ENCODE measurements at regions not wholly inside any gene's neighbourhood (a gene's known extent, or its start where the extent isn't known, plus 50 kb on each side); places are given as distances from the start of the nearest gene placed in this dataset.
A peak's percentile ranks its signal among the peaks of the same experiment; 100 is the strongest.

DNA sequence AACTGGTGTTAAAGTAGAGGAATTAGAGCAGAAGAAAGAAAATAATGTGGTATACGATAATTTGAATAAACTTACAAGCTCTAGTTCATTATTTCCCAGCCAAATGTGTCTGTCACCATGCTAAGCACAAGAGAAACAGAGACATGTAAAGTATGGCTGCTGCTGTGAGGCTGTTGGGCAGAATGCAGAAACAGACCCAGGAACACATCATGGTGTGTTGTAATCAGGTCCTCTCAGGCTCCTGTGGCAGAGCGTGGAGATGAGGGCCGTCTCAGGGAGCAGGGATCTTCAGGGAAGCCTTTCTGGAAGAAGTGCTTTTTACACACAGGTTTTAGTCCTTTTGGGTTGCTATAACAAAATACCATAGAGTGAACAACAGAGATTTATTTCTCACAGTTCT lies 710.7 kb upstream of the SGCG start:
- no peaks in the 10 kb centered on the region for H3K4me1 ChIP-seq (ENCODE audit: insufficient read depth, low read length)
- no peaks in the 10 kb centered on the region for H3K9me3 ChIP-seq (ENCODE audit: low read length)
- H3K27me3 ChIP-seq (ENCODE audit: insufficient read depth, low read length), result no peaks in the 10 kb centered on the region
- no peak overlapping the region for H2AFZ ChIP-seq (ENCODE audit: low read depth, low read length)
- no peaks in the 10 kb centered on the region for H3K36me3 ChIP-seq (ENCODE audit: insufficient read depth, low read length)
- no peak overlapping the region for H3K4me3 ChIP-seq (ENCODE audit: low read length)

DNA sequence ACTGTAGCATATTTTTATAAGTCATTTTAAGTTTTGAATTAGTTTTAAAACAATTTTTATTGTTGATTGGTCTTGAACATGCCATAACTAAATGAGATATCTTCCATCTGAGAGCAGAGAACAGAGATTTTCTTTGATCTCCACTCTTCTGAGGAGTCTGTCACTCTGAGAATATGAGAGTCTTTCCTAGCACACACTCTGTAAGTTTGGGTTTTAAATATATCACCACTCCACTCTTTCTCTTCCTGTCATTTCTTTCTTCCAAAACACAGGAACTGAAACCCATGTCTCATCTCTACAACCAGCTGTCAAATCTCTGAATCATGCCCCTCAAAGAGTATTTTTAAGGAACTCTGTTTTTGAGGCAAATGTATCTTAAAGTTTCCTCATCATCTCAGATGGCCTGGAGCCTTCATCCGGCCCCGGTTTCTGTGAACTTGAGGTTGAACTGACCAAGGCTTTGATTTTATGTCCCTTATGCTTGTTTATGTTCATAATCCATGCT lies 698.2 kb upstream of the SGCG start:
- Histone ChIP-seq H3K9me3 (ENCODE audit: low read length) (no peaks in the 10 kb centered on the region), H3K4me3 (ENCODE audit: low read length) (no peak overlapping the region), H2AFZ (ENCODE audit: low read depth, low read length) (no peak overlapping the region), H3K27me3 (ENCODE audit: insufficient read depth, low read length) (no peaks in the 10 kb centered on the region), H3K4me1 (ENCODE audit: insufficient read depth, low read length) (peaks cover 9% of the 10 kb centered on the region), H3K36me3 (ENCODE audit: insufficient read depth, low read length) (no peaks in the 10 kb centered on the region)

GRCh38 chr13:22483276-22483675 lies 697.5 kb upstream of the SGCG start:
- no peaks in the 10 kb centered on the region for H3K9me3 ChIP-seq (ENCODE audit: low read length)
- H3K4me1 ChIP-seq (ENCODE audit: insufficient read depth, low read length), result peaks cover 9% of the 10 kb centered on the region
- H3K27me3 ChIP-seq (ENCODE audit: insufficient read depth, low read length), result no peaks in the 10 kb centered on the region
- H2AFZ ChIP-seq (ENCODE audit: low read depth, low read length), result no peak overlapping the region
- no peak overlapping the region for H3K4me3 ChIP-seq (ENCODE audit: low read length)
- no peaks in the 10 kb centered on the region for H3K36me3 ChIP-seq (ENCODE audit: insufficient read depth, low read length)

GRCh38 chr13:22486490-22486889 lies 694.3 kb upstream of the SGCG start:
- H3K4me1 ChIP-seq (ENCODE audit: insufficient read depth, low read length), result peaks cover 9% of the 10 kb centered on the region
- H3K4me3 ChIP-seq (ENCODE audit: low read length), result no peak overlapping the region
- no peak overlapping the region for H2AFZ ChIP-seq (ENCODE audit: low read depth, low read length)
- H3K36me3 ChIP-seq (ENCODE audit: insufficient read depth, low read length), result no peaks in the 10 kb centered on the region
- no peaks in the 10 kb centered on the region for H3K9me3 ChIP-seq (ENCODE audit: low read length)
- no peaks in the 10 kb centered on the region for H3K27me3 ChIP-seq (ENCODE audit: insufficient read depth, low read length)

DNA sequence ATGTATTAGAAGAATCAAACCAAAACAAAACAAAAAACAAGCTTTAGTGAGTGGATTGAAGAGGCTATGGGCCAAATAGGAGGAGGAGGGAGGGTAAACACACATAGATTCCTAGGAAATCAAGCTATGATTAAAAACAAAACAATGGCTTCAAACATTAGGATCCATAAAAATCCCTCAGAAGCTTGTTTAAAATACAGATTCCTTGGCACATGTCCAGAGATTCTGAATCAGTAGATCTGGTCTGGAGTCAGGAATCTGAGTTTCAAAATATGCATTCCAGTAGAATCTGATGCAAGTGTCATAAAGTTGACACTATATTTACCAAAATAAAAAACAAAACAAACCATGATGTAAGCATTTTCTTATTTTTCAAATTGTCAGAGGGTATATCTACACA lies 692.8 kb upstream of the SGCG start:
- Histone ChIP-seq H3K9me3 (ENCODE audit: low read length) (no peaks in the 10 kb centered on the region), H3K36me3 (ENCODE audit: insufficient read depth, low read length) (no peaks in the 10 kb centered on the region)

DNA sequence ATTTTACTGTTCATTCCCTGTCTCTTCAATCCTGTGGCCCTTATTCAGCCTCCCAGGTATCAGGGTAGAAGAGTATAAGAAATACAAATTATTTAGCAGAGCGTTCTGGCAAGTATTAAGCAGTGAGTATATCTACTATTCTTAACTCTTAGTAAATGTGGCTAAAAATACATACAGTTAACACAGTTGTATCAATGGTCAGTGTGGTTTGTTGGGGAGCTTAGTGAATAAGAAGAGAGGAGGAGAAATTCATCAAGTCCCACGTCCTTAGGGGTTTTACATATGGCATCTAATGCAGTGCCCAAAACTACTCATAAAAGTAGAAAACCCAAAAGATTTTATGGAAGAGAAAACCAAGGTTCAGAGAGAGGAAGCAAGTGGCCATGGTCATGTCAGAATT lies 691.0 kb upstream of the SGCG start:
- Histone ChIP-seq H3K4me1 (ENCODE audit: insufficient read depth, low read length) (peaks cover 11% of the 10 kb centered on the region), H3K36me3 (ENCODE audit: insufficient read depth, low read length) (no peaks in the 10 kb centered on the region), H3K4me3 (ENCODE audit: low read length) (no peak overlapping the region), H3K27me3 (ENCODE audit: insufficient read depth, low read length) (no peaks in the 10 kb centered on the region), H3K9me3 (ENCODE audit: low read length) (no peaks in the 10 kb centered on the region), H2AFZ (ENCODE audit: low read depth, low read length) (no peak overlapping the region)

More for the DNA sequence above, 692.8 kb upstream of the SGCG start:
- Histone ChIP-seq H3K27me3 (ENCODE audit: insufficient read depth, low read length) (no peaks in the 10 kb centered on the region), H3K4me3 (ENCODE audit: low read length) (no peak overlapping the region), H3K4me1 (ENCODE audit: insufficient read depth, low read length) (peaks cover 9% of the 10 kb centered on the region), H2AFZ (ENCODE audit: low read depth, low read length) (no peak overlapping the region)

GRCh38 chr13:22495819-22496218 lies 685.0 kb upstream of the SGCG start:
- no peaks in the 10 kb centered on the region for H3K36me3 ChIP-seq (ENCODE audit: insufficient read depth, low read length)
- H3K4me1 ChIP-seq (ENCODE audit: insufficient read depth, low read length), result peaks cover 27% of the 10 kb centered on the region
- H3K9me3 ChIP-seq (ENCODE audit: low read length), result no peaks in the 10 kb centered on the region
- H2AFZ ChIP-seq (ENCODE audit: low read depth, low read length), result no peak overlapping the region
- H3K4me3 ChIP-seq (ENCODE audit: low read length), result no peak overlapping the region
- no peaks in the 10 kb centered on the region for H3K27me3 ChIP-seq (ENCODE audit: insufficient read depth, low read length)

- Histone ChIP-seq H2AFZ (ENCODE audit: low read depth, low read length) (no peak overlapping the region), H3K36me3 (ENCODE audit: insufficient read depth, low read length) (no peaks in the 10 kb centered on the region), H3K4me3 (ENCODE audit: low read length) (no peak overlapping the region), H3K9me3 (ENCODE audit: low read length) (no peaks in the 10 kb centered on the region), H3K4me1 (ENCODE audit: insufficient read depth, low read length) (peaks cover 27% of the 10 kb centered on the region), H3K27me3 (ENCODE audit: insufficient read depth, low read length) (no peaks in the 10 kb centered on the region)
Observed at GRCh38 chr13:22496803-22497508, 683.8 kb upstream of the SGCG start.

DNA sequence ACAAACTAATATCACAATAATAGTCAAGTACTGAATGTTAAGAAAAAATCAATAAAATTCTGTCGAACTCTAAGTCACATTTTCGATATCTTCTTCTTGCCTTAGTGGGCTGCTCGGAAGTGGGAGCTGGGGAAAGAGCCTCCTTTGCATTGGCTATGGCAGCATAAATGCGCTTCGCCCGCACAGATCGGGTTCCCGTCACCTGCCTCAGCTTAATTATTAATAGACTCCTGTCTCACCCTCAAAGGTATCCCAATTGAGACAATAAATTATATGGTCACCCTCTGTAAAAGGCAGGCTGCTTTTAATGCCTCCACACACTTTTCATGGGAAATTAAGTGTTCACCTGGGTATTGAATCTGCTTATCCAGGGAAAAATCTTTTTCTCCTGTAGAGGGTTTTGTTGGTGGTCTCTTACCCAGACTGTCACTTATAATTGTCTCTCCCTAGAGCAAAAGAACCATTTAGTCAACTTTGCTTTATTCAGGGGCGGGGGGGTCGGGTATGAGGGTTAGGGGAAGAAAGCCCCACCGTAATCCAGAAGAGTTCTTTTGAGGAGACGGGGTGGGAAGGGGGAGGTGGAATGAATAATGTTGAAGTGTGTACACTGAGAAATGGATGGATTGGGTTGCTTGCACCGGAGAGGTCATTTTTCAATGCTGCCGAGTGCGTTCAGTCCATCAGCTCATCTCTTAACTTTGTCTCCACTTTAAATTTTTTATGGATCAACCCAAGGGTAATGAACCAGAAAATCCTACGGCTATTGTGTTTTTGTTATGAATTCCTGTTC lies 682.6 kb upstream of the SGCG start:
- H3K27me3 ChIP-seq (ENCODE audit: insufficient read depth, low read length), result no peaks in the 10 kb centered on the region
- no peak overlapping the region for H3K4me3 ChIP-seq (ENCODE audit: low read length)
- peaks cover 27% of the 10 kb centered on the region for H3K4me1 ChIP-seq (ENCODE audit: insufficient read depth, low read length)
- no peak overlapping the region for H2AFZ ChIP-seq (ENCODE audit: low read depth, low read length)
- no peaks in the 10 kb centered on the region for H3K36me3 ChIP-seq (ENCODE audit: insufficient read depth, low read length)
- H3K9me3 ChIP-seq (ENCODE audit: low read length), result no peaks in the 10 kb centered on the region

GRCh38 chr13:22499919-22500318 lies 680.9 kb upstream of the SGCG start:
- Histone ChIP-seq H3K9me3 (ENCODE audit: low read length) (no peaks in the 10 kb centered on the region), H3K4me1 (ENCODE audit: insufficient read depth, low read length) (peaks cover 24% of the 10 kb centered on the region), H3K27me3 (ENCODE audit: insufficient read depth, low read length) (no peaks in the 10 kb centered on the region), H3K4me3 (ENCODE audit: low read length) (no peak overlapping the region), H3K36me3 (ENCODE audit: insufficient read depth, low read length) (no peaks in the 10 kb centered on the region), H2AFZ (ENCODE audit: low read depth, low read length) (no peak overlapping the region)

DNA sequence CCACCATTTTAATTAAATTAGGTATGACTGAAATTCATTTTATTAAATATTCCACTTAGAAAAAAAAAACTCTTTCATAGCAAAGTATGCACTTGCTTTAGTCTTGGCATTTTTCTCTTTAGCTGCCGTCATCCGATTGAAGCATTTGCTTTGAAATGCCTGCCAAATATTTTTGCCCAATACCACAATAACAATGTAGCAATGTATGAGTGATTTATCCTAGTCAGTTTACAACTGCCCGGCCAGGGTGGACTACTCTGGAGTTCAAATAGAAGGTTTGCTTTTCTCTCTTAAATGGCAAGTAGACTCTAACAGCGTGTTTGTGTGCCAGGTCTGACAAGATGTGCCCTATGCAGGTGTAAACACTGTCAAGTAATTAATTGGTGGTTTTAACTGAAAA lies 675.3 kb upstream of the SGCG start:
- Histone ChIP-seq H3K4me3 (ENCODE audit: low read length) (no peak overlapping the region), H3K27me3 (ENCODE audit: insufficient read depth, low read length) (no peaks in the 10 kb centered on the region), H3K9me3 (ENCODE audit: low read length) (no peaks in the 10 kb centered on the region), H3K4me1 (ENCODE audit: insufficient read depth, low read length) (peaks cover 12% of the 10 kb centered on the region), H3K36me3 (ENCODE audit: insufficient read depth, low read length) (no peaks in the 10 kb centered on the region), H2AFZ (ENCODE audit: low read depth, low read length) (no peak overlapping the region)

- H3K4me1 ChIP-seq (ENCODE audit: insufficient read depth, low read length), result peaks cover 12% of the 10 kb centered on the region
- H3K9me3 ChIP-seq (ENCODE audit: low read length), result no peaks in the 10 kb centered on the region
- H3K27me3 ChIP-seq (ENCODE audit: insufficient read depth, low read length), result no peaks in the 10 kb centered on the region
- H2AFZ ChIP-seq (ENCODE audit: low read depth, low read length), result no peak overlapping the region
- H3K4me3 ChIP-seq (ENCODE audit: low read length), result peak overlapping the region; percentile 12
- H3K36me3 ChIP-seq (ENCODE audit: insufficient read depth, low read length), result no peaks in the 10 kb centered on the region
Observed at GRCh38 chr13:22506096-22506691, 674.6 kb upstream of the SGCG start.

DNA sequence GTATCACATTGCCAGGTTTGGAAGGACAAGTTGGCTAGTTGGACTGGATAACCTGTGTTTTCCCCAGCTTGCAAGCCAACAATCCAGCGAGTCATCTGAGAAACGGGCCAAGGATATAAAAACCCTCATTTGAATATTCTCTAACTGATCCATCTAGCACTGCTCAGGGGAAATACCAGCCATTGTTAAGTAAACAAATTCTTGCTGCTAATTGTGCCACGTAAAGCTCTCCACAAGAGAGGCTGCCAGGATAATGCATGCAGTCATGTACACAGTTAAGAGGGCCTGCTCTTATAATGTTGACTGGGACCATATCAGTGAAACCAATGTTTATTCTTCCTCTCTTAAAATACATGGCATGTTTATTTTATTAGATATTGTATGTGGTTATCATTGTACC lies 663.2 kb upstream of the SGCG start:
- Histone ChIP-seq H3K27me3 (ENCODE audit: insufficient read depth, low read length) (no peaks in the 10 kb centered on the region), H3K36me3 (ENCODE audit: insufficient read depth, low read length) (no peaks in the 10 kb centered on the region), H2AFZ (ENCODE audit: low read depth, low read length) (no peak overlapping the region), H3K4me1 (ENCODE audit: insufficient read depth, low read length) (no peaks in the 10 kb centered on the region), H3K9me3 (ENCODE audit: low read length) (no peaks in the 10 kb centered on the region), H3K4me3 (ENCODE audit: low read length) (no peak overlapping the region)

All from neuron (in vitro differentiated cells).